ENCODE measurements at regions not wholly inside any gene's neighbourhood (a gene's known extent, or its start where the extent isn't known, plus 50 kb on each side); places are given as distances from the start of the nearest gene placed in this dataset.

DNA sequence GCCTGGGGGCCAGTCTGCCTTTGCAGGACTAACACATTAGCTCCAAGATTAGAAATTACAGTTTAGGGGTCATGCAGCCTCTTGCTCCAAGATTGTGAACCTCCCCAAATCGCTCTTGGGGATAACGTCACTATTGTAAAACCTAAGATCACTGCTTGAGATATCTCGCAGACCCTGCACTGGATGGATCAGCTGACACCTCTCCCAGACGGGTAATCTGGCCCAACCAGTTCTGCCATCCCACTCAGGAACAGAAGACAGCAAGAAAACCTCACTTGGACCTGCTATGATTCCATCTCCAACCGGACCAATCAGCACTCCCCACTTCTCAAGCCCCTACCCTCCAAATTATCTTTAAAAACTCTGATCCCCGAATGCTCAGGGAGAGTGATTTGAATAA is 431.2 kb downstream of the GPM6A start:
- no peak for DNase-seq

DNA sequence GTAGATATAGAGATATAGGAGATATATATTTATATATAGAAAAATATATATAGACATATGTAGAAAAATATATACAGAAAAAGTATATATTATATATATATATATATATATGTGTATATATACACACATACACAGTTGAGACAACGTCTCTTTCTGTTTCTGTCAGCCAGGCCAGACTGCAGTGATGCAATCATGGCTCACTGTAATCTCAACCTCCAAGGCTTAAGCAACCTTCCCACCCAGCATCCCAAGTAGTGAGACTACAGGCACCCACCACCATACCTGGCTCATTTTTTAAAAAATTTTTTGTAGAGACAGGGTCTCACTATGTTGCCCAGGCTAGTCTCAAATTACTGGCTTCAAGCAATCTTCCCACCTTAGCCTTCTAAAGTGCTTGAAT is 426.3 kb downstream of the GPM6A start:
- DNase-seq, result no peak

DNA sequence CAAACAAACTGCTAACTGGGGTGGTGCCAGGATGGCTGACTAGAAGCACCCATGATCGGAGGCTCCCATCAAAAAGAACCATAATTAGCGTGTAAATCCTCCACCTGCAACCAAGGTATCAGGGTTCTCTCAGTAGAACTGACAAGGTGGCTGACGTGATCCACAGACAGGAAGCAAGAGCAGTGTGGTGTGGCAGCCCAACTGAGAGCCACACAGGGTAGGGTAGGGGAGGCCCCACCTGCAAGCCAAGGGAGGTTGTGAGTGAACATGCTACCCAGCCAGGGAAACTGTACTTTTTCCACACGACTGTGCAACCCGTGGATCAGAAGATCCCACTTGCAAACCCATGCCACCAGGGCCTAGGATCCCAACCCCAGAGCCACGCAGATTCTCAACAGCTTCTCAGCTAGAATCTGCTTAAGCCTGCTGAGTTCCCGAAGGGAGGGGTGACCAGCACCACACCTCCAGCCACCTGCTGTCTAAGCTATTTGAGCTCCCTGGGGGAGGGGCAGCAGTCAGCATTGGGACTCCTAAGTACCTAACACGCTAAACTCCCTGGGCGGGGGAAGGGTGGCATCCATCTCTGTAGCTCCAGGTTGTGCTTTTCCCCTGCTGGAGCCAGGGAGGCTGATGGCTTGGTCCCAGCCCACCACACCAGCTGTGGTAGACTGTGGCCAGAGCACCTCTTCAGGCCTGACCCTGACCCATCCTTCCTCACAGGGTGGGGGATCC is 425.1 kb downstream of the GPM6A start:
- DNase-seq, result no peak

DNA sequence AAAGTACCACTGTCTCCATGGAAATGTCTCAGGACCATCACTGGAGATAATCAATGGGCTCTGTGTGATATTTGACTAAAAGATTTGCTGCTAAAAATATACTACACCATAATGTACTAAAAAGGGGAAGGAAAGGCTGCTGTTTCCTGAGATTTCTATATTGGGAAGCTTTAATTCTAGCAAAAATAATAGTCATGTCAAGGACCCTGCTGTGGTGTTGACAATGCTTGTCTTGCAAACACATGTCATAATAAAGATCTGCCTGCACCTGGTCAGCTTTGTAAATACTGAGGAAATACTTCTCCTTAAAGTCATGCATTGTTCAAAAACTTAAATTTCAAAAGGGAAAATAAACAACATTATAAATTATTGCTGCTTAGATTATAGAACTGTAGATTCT is 417.9 kb downstream of the GPM6A start:
- DNase-seq, result no peak

DNA sequence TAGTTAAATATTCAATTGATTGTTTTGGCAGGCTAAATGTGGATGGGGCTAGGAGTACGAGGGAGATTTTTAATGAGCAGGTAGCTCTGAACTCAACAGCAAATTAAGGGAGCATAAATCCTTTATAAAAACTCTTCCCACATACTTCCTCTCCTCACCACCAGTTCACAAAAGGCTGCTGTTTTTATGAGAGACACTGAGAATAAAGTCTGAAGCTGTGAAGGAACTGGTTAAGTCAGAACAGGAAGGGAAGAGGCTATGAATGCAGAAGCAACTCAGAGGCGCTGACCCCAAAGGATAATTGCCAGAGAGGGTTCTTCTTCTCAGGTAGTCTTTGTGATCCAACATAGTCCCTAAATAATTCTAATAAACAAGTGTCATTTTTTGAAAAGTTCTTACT is 406.1 kb downstream of the GPM6A start:
- no peak for DNase-seq

DNA sequence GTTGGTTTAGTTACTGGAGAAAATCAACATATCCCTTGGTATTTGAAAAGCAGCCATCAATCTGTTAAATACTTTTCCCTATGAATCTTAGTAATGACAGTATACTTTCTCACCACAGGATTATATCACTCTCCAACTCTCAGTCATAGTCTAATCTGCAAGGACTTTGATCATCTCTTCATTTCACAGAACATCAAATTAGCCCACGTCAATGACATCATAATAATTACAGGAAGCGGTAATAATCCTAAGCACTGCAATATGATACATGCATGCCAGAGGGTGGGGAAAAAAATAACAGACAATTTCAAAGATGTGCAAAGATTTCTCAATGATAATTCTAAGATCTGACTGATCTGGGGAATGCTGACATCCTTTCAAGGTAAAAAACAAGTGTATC is 404.1 kb downstream of the GPM6A start:
- DNase-seq, result no peak

DNA sequence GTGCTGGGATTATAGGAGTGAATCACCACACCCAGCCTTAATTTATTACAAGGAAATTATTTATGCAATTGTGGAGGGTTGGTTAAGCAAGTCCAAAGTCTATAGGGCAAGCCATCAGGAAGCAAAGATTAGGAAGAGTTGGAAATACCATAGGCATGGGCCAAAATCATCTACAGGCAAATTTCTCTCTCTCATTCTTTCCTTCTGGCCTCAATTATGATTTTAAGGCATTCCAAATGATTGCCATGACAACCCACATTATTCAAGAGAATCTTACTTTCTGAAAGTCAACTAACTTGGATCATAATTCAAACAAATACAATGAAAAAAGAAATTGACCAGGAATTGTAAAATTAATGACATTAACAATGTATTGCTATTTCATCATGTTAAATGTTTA is 400.8 kb downstream of the GPM6A start:
- DNase-seq, result no peak

DNA sequence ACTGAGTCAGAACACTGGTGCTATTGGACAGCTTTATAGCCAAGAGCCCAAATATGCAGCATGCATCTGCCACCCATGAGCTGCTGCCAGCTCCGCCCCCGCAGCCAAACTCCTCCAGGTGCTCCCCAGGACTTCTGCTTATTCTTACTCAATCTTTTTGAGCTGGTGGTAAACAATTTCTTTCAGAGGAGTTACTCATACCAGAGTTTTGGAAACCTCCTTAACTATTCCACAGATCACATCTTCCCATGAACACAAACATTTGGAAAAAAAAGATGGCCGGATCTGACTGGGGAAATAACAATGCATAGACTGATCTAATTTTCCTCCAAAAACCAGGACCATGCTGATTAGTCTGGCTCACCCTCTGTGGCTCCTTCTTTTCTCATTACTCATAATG is 399.9 kb downstream of the GPM6A start:
- no peak for DNase-seq

DNA sequence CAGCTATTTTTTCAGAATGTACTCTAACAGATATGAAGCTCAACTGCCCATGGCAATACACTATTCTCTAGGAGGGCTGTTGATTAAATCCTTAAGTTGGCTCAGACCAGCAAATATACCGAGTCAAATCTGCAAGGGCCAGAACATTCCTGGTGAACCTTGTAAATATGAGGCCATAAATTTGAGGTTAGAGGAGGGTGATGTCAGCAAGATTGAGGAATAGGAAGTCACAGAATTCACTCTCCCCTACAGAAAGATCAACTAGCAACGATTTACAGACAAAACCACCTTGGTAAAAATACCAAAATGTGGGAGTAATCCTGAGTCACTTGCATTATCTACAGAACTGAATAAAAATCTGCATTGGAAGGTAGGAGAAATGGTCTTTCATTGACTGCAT is 399.3 kb downstream of the GPM6A start:
- no peak for DNase-seq

DNA sequence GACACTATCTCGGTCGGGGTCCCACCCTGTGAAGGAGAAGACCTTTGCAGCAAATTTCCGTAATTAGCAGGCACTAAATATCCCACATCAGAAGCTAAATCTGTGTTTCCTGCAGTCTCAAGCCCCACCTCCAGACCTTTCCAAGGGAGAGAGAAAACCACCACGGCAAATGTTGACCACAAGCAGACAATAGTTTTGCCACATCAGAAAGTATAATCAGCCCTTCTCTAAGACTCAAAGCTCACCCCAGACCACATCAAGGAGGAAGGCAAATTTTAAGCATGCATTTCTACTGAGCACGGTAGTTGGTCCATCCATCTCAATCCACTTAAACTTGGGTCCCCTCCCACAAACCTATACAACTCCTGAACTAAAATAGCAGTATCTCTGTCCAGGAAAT is 398.5 kb downstream of the GPM6A start:
- DNase-seq, result no peak

DNA sequence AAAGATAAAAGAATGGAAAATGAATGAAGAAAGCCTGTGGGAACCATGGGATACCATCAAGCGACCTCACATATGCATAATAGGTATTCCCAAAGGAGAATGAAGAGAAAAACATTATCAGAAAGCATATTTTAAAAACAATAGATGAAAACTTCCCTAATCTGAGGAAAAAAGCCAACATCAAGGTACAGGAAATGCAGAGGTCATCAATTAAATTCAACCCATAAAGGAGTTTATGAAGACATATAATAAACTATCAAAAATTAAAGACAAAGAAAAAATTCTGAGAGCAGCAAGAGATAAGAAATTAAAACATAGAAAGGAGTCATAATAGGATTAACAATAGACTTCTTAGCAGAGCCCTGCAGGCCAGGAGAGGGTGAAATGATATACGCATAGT is 397.5 kb downstream of the GPM6A start:
- no peak for DNase-seq

DNA sequence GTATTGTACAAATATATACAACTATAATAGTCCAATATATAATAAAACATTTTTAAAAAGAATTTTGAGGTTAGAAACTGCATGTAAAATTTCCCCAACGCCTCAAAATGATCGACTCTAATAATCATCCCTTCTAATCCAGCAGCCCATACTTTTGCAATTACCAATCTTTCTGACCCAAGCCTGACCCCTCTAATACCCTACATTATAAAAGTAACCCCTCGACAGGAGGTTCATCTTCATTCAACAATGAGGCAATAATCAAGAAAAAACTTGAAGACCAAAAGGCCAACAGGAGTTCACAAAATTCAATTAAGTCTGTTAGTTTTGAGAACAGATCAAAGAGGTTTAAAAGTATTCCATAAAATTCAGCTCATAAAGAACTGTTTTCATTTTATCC is 393.5 kb downstream of the GPM6A start:
- DNase-seq, result no peak

DNA sequence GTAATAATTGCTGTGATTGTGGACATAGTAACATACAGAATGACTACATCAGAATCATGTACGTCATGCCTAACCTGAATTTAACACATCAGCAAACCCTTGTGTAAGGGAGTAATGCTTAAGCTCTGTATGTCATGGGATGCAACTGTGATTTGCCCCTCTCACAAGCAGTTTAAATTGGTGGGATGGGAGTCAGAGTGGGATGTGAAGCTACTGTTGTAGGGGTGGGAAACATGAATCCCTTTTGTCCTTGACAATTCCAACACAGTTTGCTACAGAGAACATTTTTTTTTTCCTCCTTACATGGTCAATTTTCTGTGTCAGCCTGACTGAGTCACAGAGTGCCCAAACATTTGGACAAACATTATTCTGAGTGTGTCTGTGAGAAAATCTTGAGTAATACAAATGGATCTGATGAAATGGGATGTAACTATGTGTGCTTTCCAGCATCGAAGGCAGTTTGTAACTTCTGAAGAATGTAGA is 392.8 kb downstream of the GPM6A start:
- no peak for DNase-seq

DNA sequence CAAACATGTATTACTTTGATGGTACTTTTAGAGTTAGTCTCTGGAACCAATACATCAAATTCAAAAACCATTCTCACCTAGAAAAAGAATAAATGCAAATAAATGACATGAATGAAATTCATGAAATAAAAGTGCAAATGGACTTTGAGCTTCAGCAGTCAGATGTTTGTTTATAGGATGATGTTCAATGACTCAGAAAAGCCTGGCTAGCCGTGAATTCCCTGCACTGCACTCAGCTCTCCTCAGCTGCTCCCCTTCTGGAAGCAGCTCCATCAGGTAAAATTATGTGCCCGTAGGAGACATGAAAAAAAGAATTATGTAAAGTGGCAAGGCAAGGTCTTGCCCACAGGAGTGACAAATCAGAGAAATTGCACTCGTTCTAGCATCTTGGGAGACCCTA is 390.6 kb downstream of the GPM6A start:
- no peak for DNase-seq

DNA sequence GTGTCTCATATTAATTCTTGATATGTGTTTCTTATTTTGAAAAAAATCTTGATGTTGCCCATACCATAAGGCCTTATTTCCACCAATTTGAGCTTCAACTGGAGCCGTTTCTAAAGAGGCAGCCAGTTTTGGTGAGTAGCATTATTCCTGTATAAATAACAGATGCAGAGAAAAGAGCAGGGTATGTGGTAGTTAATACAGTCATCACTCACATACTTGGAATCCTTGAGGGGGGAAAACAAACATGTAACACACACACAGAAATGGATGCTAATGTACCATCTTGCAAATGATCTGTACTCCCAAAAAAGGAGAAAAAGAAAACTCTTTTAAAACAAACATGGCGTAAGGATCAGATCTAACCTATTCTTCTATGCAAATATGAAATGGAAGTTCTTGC is 389.7 kb downstream of the GPM6A start:
- DNase-seq, result no peak

DNA sequence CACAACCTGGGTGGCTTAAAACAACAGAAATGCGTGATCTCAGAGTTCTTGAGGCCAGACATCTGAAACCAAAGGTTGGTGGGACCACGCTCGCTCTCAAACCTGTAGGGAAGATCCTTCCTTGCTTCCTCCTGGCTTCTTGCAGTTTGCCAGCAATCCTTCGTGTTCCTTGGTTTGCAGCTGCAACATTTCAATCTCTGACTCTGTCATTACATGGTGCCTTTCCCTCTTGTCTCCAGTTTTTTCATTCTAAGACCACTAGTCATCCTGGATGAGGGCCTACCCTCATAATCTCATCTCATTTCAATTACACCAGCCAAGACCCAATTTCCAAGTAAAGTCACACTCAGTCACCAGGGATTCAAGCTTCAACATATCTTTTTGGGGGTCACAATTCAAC is 388.0 kb downstream of the GPM6A start:
- DNase-seq, result no peak

DNA sequence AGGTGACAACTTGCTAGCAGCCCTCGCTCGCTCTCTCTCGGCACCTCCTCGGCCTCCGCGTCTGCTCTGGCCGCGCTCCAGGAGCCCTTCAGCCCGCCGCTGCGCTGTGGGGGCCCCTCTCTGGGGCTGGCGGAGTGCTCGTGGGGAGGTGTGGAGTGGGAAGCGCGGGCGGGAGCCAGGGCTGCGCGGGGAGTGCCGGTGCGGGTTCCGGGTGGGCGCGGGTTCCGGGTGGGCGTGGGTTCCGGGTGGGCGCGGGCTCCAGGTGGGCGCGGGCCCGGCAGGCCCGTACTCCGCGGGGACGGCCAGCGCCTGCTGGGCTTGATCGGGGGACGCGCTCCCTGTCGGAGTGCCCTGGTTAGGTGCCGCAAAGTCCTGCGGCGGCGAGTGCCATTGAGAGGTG is 384.3 kb downstream of the GPM6A start:
- DNase-seq, result no peak

DNA sequence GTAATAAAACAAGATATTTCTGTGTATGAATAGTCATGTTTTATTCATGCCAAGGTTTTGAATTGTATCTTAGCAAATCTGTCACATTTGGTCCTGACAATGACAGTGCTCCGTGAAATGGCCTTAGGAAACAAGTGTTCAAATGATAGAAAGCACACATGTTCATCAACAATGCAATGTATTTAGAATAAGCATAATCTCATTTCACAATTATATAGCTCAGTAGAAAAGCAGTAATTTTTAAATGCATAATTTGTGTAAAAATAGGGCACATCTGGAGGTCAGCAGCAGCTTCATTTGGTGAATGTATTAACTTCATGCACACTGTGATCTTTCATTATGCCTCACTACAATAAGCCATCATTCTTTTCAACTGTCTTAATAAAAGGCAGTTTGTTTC is 380.4 kb downstream of the GPM6A start:
- no peak for DNase-seq

DNA sequence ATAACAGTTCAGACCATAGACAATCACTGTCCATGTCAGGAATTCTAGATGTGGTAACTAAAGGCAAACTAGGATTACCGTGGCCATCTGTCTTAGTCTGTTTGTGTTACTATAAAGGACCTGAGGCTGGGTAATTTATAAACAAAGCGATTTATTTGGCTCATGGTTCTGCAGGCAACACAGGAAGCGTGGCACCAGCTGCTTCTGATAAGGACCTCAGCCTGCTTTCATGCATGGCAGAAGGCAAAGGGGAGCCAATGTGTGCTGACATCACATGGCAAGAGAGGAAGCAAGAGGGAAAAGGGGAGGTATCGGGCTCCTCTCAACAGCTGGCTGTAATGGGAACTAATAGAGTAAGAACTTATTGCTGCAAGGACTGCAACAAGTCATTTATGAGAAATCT is 376.7 kb downstream of the GPM6A start:
- DNase-seq, result peak; percentile 60

DNA sequence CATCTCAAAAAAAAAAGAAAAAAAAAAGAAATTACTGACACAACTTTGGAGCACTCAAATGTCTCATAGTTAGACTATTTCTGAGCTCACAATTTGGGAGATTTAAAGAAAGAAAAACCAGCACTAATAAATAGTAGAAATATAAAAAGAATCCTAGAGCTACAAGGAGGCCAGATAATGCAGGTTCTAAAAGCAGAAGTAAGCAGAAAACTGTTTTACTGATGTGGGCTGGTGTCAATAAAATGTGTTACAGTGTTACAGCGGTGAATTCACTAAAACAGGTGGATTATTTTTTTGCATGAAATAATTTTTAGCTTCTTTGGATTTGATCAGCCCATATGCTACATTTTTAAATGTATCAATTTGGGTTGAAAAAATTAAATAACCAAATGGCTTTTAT is 375.9 kb downstream of the GPM6A start:
- DNase-seq, result no peak

DNA sequence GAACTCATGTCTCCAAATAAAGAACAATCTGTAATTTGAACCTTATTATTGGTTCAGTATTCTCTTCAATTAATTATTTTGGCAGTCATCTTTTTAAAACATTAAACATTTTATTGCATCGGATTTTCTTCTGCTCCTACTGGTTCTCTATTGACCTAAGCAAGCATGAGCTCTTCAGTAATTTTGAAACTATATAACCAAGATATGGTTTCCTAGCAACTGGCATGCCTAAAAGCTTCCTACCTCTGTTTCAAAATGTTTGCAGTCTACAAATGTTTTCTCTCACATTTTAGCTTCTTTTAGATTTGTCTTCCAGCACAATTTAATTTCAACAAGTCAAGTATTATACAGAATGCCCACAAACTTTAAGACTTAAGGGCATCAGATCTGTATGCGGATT is 371.3 kb downstream of the GPM6A start:
- no peak for DNase-seq

DNA sequence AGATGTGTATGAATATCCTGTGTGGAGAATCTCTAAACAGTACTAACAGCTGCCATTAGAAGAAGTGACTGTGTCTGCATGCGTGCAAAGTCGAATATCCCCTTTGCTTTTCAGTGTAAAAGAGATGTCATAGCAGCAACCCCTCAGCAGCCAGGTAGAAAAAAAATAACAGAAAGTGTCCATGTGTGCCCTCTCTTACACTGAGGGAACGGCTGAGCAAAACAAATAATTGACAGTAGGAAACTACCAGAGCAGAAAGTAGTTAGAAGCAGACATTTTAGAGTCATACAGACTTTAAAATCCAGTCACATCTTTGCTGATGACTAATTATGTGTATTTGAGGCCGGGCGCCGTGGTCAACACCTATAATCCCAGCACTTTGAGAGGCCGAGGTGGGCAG is 370.8 kb downstream of the GPM6A start:
- no peak for DNase-seq

DNA sequence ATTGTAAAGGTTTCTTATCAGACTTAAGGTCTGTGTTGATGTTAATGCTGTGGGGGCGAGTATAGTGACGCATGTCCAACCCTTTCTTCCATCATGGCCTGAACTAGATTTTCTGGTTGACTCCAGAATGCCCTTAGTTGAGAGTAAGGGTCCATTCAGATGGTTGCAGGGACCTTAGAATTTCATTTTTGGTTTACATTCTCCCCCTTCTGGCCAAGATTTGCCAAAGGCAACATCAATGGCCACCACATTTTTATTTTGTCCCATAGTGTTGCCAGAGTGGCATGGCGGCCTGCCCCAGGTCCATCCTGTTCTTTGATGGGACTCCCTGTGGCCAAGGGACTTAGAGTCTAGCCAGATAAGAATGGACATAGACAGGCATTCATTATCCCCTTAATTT is 368.5 kb downstream of the GPM6A start:
- no peak for DNase-seq

DNA sequence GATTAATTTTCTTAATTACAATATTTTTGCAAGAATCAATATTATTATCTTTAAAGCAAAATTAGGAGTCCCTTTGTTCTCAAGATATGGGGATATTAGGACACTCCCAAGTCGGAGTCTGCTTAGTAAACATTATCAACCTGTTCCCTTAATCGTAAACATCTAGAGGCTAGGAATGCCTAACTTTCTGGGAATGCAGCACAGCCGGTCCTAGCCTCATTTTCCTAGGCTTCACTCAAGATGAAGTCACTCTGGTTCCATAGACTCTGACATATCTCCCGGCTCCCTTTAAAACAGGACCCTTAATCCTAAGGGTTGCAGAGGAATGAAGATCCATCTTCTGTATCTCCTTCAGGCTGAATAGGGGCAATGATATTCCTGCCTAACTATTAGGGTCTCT is 367.6 kb downstream of the GPM6A start:
- DNase-seq, result no peak

DNA sequence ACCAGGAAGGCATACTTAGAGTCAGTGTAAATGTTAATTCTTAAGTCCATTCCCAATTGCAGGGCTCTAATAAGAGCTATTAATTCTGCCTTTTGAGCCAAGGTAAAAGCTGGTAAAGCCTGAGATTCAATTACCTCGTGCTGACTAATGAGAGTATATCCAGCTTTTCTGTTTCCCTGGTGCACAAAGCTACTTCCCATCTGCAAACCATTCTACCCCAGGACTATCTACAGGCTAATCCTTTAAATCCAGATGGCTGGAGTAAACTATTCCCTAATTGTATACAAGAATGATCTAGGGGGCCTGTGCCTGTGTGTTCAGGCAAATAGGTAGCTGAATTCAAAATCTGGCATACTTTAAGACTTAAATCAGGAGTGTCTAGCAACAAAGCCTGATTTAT is 365.0 kb downstream of the GPM6A start:
- no peak for DNase-seq

DNA sequence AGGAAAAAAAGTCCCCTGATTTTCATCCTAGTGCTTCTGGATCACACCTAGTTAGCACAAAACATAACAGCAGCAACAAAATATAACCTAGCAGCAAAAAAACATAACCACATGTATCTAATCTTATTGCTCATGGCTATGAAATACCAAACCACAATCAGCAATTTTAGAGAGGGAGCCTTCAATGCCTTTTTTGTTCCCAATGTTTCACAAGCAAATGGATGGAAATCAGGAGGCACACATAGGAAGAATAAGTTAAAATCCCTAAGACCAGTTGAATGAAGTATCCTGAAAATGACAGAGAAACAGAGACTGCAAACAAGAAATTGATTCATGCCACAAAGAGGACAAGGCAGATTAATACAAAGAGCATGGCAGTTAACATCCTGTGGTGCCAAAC is 361.6 kb downstream of the GPM6A start:
- no peak for DNase-seq

Data from hematopoietic multipotent progenitor cell treated with erythropoietin and hydrocortisone succinate and interleukin-3 and kit ligand, for 8 days (in vitro differentiated cells).